Transverse colon (tissue), 4 donors: ENCODE measurements at regions not wholly inside any gene's neighbourhood (a gene's known extent, or its start where the extent isn't known, plus 50 kb on each side); places are given as distances from the start of the nearest gene placed in this dataset.

Experiments
- DNase-seq: peaks from one replicate; pipeline ENCODE4 v3.0.0-alpha.2; 2019
- H3K27ac ChIP-seq, 4 donors: fragments of 200-600 bp; sonication (generic); 2 replicates each; pipeline ENCODE4 v1.5.1; 2016 to 2018; ENCODE audit warnings: inconsistent platforms in 4 of 4
- H3K27me3 ChIP-seq: fragments of 200-600 bp; sonication (generic); 2 replicates; pipeline ENCODE4 v1.5.1; 2017; ENCODE audit warnings: inconsistent platforms
- H3K36me3 ChIP-seq, 4 donors: fragments of 200-600 bp; sonication (generic); 2 replicates each; pipeline ENCODE4 v1.5.1; 2017 to 2019; ENCODE audit warnings: inconsistent platforms in 4 of 4
- H3K4me1 ChIP-seq, 4 donors: fragments of 200-600 bp; sonication (generic); 2 replicates each; pipeline ENCODE4 v1.5.1; 2017 to 2020; ENCODE audit warnings: inconsistent platforms in 4 of 4
- H3K4me3 ChIP-seq, 4 donors: fragments of 200-600 bp; sonication (generic); 1 replicate in 1 of 4; 2 replicates in 3 of 4; pipeline versions ENCODE4 v1.5.1 to v1.6.1; 2017 to 2019; ENCODE audit warnings: inconsistent platforms in 4 of 4
- H3K9me3 ChIP-seq, 2 donors: fragments of 200-600 bp; sonication (generic); 2 replicates each; pipeline ENCODE4 v1.5.1; 2017 to 2019; ENCODE audit warnings: inconsistent platforms in 2 of 2
- CTCF ChIP-seq, 5 experiments: fragments of 200-600 bp in 3 of 5; fragments of 450-650 bp in 2 of 5; sonication (generic) in 3 of 5; IDR thresholded peaks; 1 replicate in 2 of 5; 2 replicates in 3 of 5; pipeline ENCODE4 v1.5.1; 2016 to 2017; ENCODE audit warnings: antibody characterized with exemption in 5 of 5, inconsistent platforms in 3 of 5, mild to moderate bottlenecking in 2 of 5, moderate library complexity in 1 of 5
- EP300 ChIP-seq: sonication (generic); formaldehyde crosslinking; IDR thresholded peaks from one replicate; pipeline ENCODE4 v1.6.1; 2017; ENCODE audit warnings: antibody characterized with exemption, low read depth
- POLR2A ChIP-seq: fragments of 450-650 bp; IDR thresholded peaks from one replicate; pipeline ENCODE4 v1.6.1; 2016; ENCODE audit warnings: antibody characterized with exemption, mild to moderate bottlenecking, moderate library complexity
- POLR2AphosphoS5 ChIP-seq, 3 donors: sonication (generic); formaldehyde crosslinking; IDR thresholded peaks; one replicate each; pipeline ENCODE4 v1.6.1; 2016; ENCODE audit warnings: antibody characterized with exemption in 3 of 3
- WGBS, 2 donors: methylation state at CpG; one replicate each; pipeline ENCODE4 v1.1.5; 2018; ENCODE audit warnings: low coverage in 1 of 2; 5-methylcytosine and 5-hydroxymethylcytosine counted together
- in situ Hi-C, 4 donors: fragments of 200-750 bp; cut with MboI; loops; one replicate each; pipeline versions ENCODE4 v1.15.0 to v1.15.1; 2017; ENCODE audit warnings: low sequenced_read_pairs in 3 of 4, low pct_ligation_motif_present in 1 of 4, low pct_unique_long_range_greater_than_20kb in 1 of 4
- intact Hi-C: fragments of 100-400 bp; cut with DNase I; formaldehyde crosslinking; loops from one replicate; pipeline ENCODE4 v1.15.1; 2023; ENCODE audit warnings: low total_unique reads

DNA sequence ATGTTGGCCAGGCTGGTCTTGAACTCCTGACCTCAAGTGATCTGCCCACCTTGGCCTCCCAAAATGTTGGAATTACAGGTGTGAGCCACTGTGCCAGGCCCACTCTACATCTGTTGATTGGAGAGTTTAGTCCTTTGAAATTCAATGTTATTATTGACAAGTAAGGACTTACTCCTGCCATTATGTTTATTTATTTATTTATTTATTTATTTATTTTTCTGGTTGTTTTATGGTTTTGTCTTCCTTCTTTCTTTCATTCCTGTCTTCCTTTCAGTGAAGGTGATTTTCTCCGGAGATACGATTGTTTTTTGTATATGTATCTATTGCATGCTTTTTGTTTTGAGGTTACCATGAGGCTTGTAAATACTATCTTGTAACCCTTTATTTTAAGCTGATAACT lies 602.6 kb downstream of the EPM2A start:
- Histone ChIP-seq H3K36me3 (no peaks in the 10 kb centered on the region), H3K4me3 (no peak overlapping the region), H3K27ac (no peak overlapping the region), H3K9me3 (no peaks in the 10 kb centered on the region), H3K4me1 (no peaks in the 10 kb centered on the region), H3K27me3 (no peaks in the 10 kb centered on the region)
- in situ Hi-C loops = no loop called here
- no peak for DNase-seq
- intact Hi-C loops = no loop called here
- WGBS, 2 donors = 100% methylated on average over 2 of the region's 2 CpGs
- no peak for TF ChIP-seq EP300
- no peak for TF ChIP-seq CTCF (IDR thresholded peaks at IDR 0.05)
- TF ChIP-seq POLR2A = no peak
- no peak for TF ChIP-seq POLR2AphosphoS5 (IDR thresholded peaks at IDR 0.05)

GRCh38 chr6:145135702-145136101 lies 599.6 kb downstream of the EPM2A start:
- Histone ChIP-seq H3K27ac (no peak overlapping the region), H3K9me3 (no peaks in the 10 kb centered on the region), H3K4me1 (no peaks in the 10 kb centered on the region), H3K36me3 (no peaks in the 10 kb centered on the region), H3K4me3 (no peak overlapping the region), H3K27me3 (no peaks in the 10 kb centered on the region)
- in situ Hi-C loops = no loop called here
- intact Hi-C loops = no loop called here
- TF ChIP-seq POLR2A = no peak
- TF ChIP-seq CTCF (IDR thresholded peaks at IDR 0.05) = no peak
- no peak for TF ChIP-seq EP300
- TF ChIP-seq POLR2AphosphoS5 (IDR thresholded peaks at IDR 0.05) = no peak
- DNase-seq = no peak
- WGBS, 2 donors = 56 to 85% methylated on average over 3 to 6 of the region's 6 CpGs

GRCh38 chr6:145137425-145137824 lies 597.9 kb downstream of the EPM2A start:
- Histone ChIP-seq H3K9me3 (no peaks in the 10 kb centered on the region), H3K4me3 (no peak overlapping the region), H3K27me3 (no peaks in the 10 kb centered on the region), H3K36me3 (no peaks in the 10 kb centered on the region), H3K4me1 (no peaks in the 10 kb centered on the region), H3K27ac (no peak overlapping the region)
- WGBS, 2 donors = 82 to 100% methylated on average over 1 of the region's 1 CpG
- in situ Hi-C loops (no loop called here), intact Hi-C loops (no loop called here)
- TF ChIP-seq EP300 (no peak), POLR2A (no peak), CTCF (IDR thresholded peaks at IDR 0.05) (no peak), POLR2AphosphoS5 (IDR thresholded peaks at IDR 0.05) (no peak)
- no peak for DNase-seq

- Histone ChIP-seq H3K4me1 (no peaks in the 10 kb centered on the region), H3K9me3 (no peaks in the 10 kb centered on the region), H3K4me3 (no peak overlapping the region), H3K36me3 (no peaks in the 10 kb centered on the region), H3K27ac (no peak overlapping the region), H3K27me3 (no peaks in the 10 kb centered on the region)
- no peak for DNase-seq
- intact Hi-C loops = no loop called here
- in situ Hi-C loops = no loop called here
- TF ChIP-seq POLR2A (no peak), POLR2AphosphoS5 (IDR thresholded peaks at IDR 0.05) (no peak), EP300 (no peak), CTCF (IDR thresholded peaks at IDR 0.05) (no peak)
These were observed 596.7 kb downstream of the EPM2A start for GRCh38 chr6:145138469-145139139.
